Nephron progenitor cell (in vitro differentiated cells): ENCODE measurements at regions not wholly inside any gene's neighbourhood (a gene's known extent, or its start where the extent isn't known, plus 50 kb on each side); places are given as distances from the start of the nearest gene placed in this dataset.
"Not testable (repeated sequence)": the region's sequence is repeated elsewhere in the genome, so short reads cannot be mapped to it uniquely, and the experiment has no call there.

Experiments
- DNase-seq: peaks from one replicate; pipeline ENCODE4 v3.0.0; 2021
- H3K27ac Mint-ChIP-seq: 2 replicates; pipeline ENCODE4 v1.8.0; 2021; ENCODE audit warnings: mild to moderate bottlenecking, moderate library complexity, mixed read lengths
- H3K27me3 Mint-ChIP-seq: 2 replicates; pipeline ENCODE4 v1.8.0; 2021; ENCODE audit warnings: mild to moderate bottlenecking, low read depth, mixed read lengths; ENCODE audit not compliant: poor library complexity
- H3K36me3 Mint-ChIP-seq: 2 replicates; pipeline ENCODE4 v1.8.0; 2021; ENCODE audit warnings: low read depth, mixed read lengths
- H3K4me1 Mint-ChIP-seq: 2 replicates; pipeline ENCODE4 v1.8.0; 2021; ENCODE audit warnings: mixed read lengths
- H3K4me3 Mint-ChIP-seq: 2 replicates; pipeline ENCODE4 v1.8.0; 2021; ENCODE audit warnings: mild to moderate bottlenecking, moderate library complexity, mixed read lengths
- H3K9me3 Mint-ChIP-seq: 2 replicates; pipeline ENCODE4 v1.8.0; 2021; ENCODE audit warnings: mild to moderate bottlenecking, moderate library complexity, mixed read lengths
- TF ChIP-seq, protein P1 (sequence below): fragments of 200-600 bp; sonication (generic); IDR thresholded peaks from 2 replicates; pipeline ENCODE4 v1.5.0; 2021; ENCODE audit warnings: antibody characterized with exemption

DNA sequence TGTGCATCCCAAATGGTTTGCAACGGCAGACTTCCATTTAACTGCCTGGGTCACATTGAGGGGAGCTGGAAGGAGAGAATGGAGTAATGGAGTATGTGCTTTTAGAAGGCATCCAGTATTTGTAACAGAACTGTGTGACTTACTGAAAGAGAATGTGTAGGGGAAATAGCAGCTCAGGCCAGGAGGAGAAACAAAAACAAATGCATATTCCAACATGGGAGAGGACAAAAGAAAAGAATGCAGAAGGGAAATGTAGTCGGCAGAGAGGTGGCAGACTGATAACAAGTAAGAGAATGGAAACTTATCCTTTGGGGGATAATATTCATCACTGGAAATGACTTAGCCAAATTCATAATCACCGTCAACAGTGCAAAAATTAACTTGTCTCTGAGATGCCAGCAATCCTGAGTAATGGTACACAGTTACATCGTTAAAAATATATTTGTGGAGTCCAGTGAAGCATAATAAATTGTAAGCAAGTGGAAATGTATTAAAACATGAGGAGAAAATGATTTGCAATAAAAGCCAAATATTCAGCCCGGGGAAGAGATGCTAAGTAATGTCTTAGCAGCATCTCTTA lies 294.9 kb upstream of the SGO1 start:
- TF ChIP-seq, protein P1, sequence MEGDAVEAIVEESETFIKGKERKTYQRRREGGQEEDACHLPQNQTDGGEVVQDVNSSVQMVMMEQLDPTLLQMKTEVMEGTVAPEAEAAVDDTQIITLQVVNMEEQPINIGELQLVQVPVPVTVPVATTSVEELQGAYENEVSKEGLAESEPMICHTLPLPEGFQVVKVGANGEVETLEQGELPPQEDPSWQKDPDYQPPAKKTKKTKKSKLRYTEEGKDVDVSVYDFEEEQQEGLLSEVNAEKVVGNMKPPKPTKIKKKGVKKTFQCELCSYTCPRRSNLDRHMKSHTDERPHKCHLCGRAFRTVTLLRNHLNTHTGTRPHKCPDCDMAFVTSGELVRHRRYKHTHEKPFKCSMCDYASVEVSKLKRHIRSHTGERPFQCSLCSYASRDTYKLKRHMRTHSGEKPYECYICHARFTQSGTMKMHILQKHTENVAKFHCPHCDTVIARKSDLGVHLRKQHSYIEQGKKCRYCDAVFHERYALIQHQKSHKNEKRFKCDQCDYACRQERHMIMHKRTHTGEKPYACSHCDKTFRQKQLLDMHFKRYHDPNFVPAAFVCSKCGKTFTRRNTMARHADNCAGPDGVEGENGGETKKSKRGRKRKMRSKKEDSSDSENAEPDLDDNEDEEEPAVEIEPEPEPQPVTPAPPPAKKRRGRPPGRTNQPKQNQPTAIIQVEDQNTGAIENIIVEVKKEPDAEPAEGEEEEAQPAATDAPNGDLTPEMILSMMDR: no peak

DNA sequence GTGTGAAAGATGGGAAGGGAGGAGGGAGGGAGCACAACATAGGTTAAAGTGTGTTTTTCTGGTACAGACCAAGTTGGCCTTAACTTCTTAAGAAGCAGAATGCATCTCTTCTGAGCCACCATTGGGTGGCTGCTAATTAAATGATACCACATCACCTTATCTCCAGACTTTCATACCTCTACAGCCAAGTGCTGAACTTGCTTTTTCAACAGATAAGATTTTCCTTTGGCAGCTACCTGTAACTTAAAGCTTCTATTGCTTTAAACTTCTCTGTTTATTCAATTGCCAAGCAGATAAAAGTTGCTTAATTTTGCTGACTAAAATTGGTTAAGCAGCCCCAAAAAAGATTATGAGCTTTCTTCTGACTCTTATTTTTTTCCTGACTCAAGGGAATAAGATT lies 292.4 kb upstream of the SGO1 start:
- TF ChIP-seq, protein P1: no peak
- DNase-seq: no peak
- Mint-ChIP-seq H3K9me3 (peaks cover 9% of the 10 kb centered on the region), H3K27ac (no peak overlapping the region), H3K4me1 (no peaks in the 10 kb centered on the region), H3K4me3 (no peak overlapping the region), H3K27me3 (peaks cover 6% of the 10 kb centered on the region), H3K36me3 (no peaks in the 10 kb centered on the region)

More for the DNA sequence above, 294.9 kb upstream of the SGO1 start:
- no peaks in the 10 kb centered on the region for H3K36me3 Mint-ChIP-seq
- peaks cover 6% of the 10 kb centered on the region for H3K27me3 Mint-ChIP-seq
- no peaks in the 10 kb centered on the region for H3K4me1 Mint-ChIP-seq
- peaks cover 21% of the 10 kb centered on the region for H3K9me3 Mint-ChIP-seq
- no peak overlapping the region for H3K4me3 Mint-ChIP-seq
- no peak overlapping the region for H3K27ac Mint-ChIP-seq
- DNase-seq: no peak

DNA sequence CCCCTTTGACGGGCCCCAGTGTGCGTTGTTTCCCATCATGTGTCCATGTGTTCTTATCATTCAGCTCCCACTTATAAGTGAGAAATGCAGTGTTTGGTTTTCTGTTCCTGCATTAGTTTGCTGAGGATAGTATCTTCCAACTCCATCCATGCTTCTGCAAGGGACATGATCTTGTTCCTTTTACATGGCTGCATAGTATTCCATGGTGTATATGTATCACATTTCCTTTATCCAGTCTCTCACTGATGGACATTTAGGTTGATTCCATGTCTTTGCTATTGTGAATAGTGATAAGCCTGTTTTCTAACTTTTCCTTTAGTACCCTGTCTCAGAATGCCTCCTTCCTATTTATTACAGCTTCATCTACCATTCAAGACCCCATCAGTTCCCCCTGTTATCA lies 278.2 kb upstream of the SGO1 start:
- not testable (repeated sequence) for H3K36me3 Mint-ChIP-seq, H3K4me3 Mint-ChIP-seq, H3K27ac Mint-ChIP-seq

DNA sequence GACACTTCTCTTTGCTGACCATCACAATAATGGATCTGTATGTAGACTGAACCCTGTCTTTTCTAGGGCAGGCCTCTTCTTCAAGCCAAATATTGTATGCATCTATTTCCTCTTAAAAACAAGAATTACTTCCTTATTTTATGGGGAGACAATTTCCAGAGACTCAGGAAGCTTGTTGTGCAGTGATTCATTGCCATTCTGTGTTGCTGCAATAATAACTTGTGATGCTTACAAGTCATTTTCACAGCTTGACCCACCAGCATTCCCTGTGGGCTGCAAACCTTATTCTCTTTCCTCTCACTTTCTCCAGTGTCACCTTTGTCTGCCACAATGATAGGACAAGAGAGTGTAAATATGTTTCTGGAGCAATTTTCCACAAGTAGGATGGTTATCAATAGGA lies 276.7 kb upstream of the SGO1 start:
- DNase-seq: no peak
- TF ChIP-seq, protein P1: no peak
- Mint-ChIP-seq H3K27ac (no peak overlapping the region), H3K36me3 (no peaks in the 10 kb centered on the region), H3K27me3 (no peaks in the 10 kb centered on the region), H3K9me3 (peaks cover 14% of the 10 kb centered on the region), H3K4me1 (no peaks in the 10 kb centered on the region), H3K4me3 (no peak overlapping the region)

More for the DNA sequence above, 278.2 kb upstream of the SGO1 start:
- H3K4me1 Mint-ChIP-seq, DNase-seq, H3K9me3 Mint-ChIP-seq, H3K27me3 Mint-ChIP-seq: not testable (repeated sequence)

DNA sequence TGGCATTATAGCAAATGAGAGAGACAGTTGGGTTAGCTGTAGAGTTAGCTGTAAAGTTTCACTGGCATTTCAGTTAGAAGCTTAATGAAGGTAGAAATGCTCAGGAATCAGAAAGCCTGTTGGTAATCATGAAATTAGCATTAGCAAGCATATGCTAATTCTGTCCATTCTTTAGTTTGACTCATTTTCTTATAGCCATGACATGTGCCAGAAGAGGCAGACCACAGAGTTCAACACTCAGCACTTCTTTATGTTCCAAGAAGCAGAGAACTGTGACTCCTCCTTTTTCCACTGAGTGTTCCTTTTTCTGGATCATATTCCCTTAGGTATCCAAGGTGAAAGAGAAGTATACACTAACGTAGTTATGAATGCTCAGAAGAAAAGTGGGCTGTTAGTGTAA lies 276.2 kb upstream of the SGO1 start:
- H3K4me1 Mint-ChIP-seq: no peaks in the 10 kb centered on the region
- no peaks in the 10 kb centered on the region for H3K36me3 Mint-ChIP-seq
- DNase-seq: no peak
- H3K27ac Mint-ChIP-seq: no peak overlapping the region
- TF ChIP-seq, protein P1: no peak
- no peak overlapping the region for H3K4me3 Mint-ChIP-seq
- H3K27me3 Mint-ChIP-seq: no peaks in the 10 kb centered on the region
- H3K9me3 Mint-ChIP-seq: peaks cover 19% of the 10 kb centered on the region

DNA sequence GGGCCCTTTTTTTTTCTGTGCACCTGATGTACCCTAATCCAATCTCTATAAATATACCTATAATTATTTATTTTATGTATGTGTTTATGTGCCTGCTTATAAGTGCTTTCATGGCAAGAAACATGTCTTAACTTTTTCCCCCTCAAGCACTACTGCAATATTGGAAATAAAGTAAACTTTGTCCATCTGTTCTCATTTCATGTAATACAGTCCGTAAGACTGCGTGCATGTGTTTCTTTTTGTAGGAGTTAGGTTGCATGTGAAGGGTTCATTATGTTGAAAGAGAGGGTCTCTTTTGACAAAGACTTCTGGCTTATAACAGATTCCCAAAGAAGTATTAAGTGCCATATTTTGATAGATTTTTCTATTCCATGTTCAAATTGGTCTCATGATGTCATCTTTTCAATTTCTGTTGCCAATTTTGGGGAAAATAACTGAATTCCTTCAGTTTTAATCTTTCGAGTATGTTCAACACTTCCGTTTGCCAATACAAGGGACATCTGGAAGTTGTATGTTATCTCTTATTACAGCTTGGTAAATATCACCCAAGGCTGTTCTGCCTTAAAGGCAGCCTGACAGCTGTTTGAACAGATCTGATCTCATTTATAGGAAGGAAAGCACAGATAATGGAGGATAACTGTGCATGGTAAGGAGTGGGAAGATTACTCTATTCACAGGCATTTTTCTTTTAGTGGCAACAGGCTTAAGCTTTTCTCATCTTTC lies 273.1 kb upstream of the SGO1 start:
- no peaks in the 10 kb centered on the region for H3K27me3 Mint-ChIP-seq
- TF ChIP-seq, protein P1: no peak
- no peak overlapping the region for H3K27ac Mint-ChIP-seq
- H3K36me3 Mint-ChIP-seq: no peaks in the 10 kb centered on the region
- H3K4me3 Mint-ChIP-seq: no peak overlapping the region
- H3K9me3 Mint-ChIP-seq: peaks cover 26% of the 10 kb centered on the region
- no peak for DNase-seq
- no peaks in the 10 kb centered on the region for H3K4me1 Mint-ChIP-seq
